PC-9 (cell line): ENCODE measurements at regions not wholly inside any gene's neighbourhood (a gene's known extent, or its start where the extent isn't known, plus 50 kb on each side); places are given as distances from the start of the nearest gene placed in this dataset.

Source experiments
- BruUV-seq: library from RNA; stranded (reverse); fragments of 400-500 nt; replicated peaks from 2 replicates; lab custom pipeline; 2021; lab: Mats Ljungman, UMichigan
- CTCF ChIA-PET: fragments of 300-600 bp; sonication (Branson Sonifier 250); formaldehyde crosslinking; loops from one replicate; lab custom pipeline; 2022; ENCODE audit warnings: antibody characterized with exemption; lab: Charles Lee
- POLR2A ChIA-PET: fragments of 300-600 bp; sonication (Branson Sonifier 250); formaldehyde crosslinking; loops from one replicate; lab custom pipeline; 2022; ENCODE audit warnings: antibody characterized with exemption; ENCODE audit not compliant: unreplicated experiment; lab: Charles Lee
- DNase-seq, 2 experiments: peaks; one replicate each; pipeline versions ENCODE4 v3.0.0 to v3.0.0-alpha.2; 2015 to 2022; ENCODE audit warnings: mixed read lengths in 1 of 2
- H2AFZ ChIP-seq: fragments of 200-600 bp; sonication (generic); 2 replicates; pipeline ENCODE4 v1.8.1; 2017; ENCODE audit warnings: antibody characterized with exemption
- H3F3A ChIP-seq: fragments of 200-600 bp; sonication (generic); 2 replicates; pipeline ENCODE4 v1.8.1; 2017; ENCODE audit warnings: antibody characterized with exemption, mild to moderate bottlenecking, low read depth; ENCODE audit not compliant: insufficient read depth
- H3K27ac ChIP-seq: fragments of 200-600 bp; sonication (generic); 2 replicates; pipeline ENCODE4 v1.6.1; 2016; ENCODE audit warnings: mixed run types
- H3K27me3 ChIP-seq: fragments of 200-600 bp; sonication (generic); 2 replicates; pipeline ENCODE4 v1.6.1; 2016; ENCODE audit warnings: low read depth, mixed run types; ENCODE audit not compliant: insufficient read depth
- H3K36me3 ChIP-seq: fragments of 200-600 bp; sonication (generic); 2 replicates; pipeline ENCODE4 v1.6.1; 2016; ENCODE audit warnings: low read depth, mixed run types
- H3K4me1 ChIP-seq: fragments of 200-600 bp; sonication (generic); replicated peaks from 2 replicates; pipeline ENCODE4 v1.6.1; 2016; ENCODE audit warnings: mixed run types; ENCODE audit not compliant: insufficient read depth
- H3K4me2 ChIP-seq: fragments of 200-600 bp; sonication (generic); 2 replicates; pipeline ENCODE4 v1.6.1; 2017; ENCODE audit warnings: mixed run types
- H3K4me3 ChIP-seq: fragments of 200-600 bp; sonication (generic); 2 replicates; pipeline ENCODE4 v1.6.1; 2016; ENCODE audit warnings: mixed run types
- H3K79me2 ChIP-seq: fragments of 200-600 bp; sonication (generic); 2 replicates; pipeline ENCODE4 v1.6.1; 2017; ENCODE audit warnings: low read depth, mixed run types
- H3K9me2 ChIP-seq: fragments of 200-600 bp; sonication (generic); 2 replicates; pipeline ENCODE4 v1.8.1; 2017; ENCODE audit warnings: mild to moderate bottlenecking; ENCODE audit not compliant: insufficient read depth
- H3K9me3 ChIP-seq: fragments of 200-600 bp; sonication (generic); 2 replicates; pipeline ENCODE4 v1.8.1; 2016; ENCODE audit warnings: low read depth; ENCODE audit not compliant: insufficient read depth
- H4K20me1 ChIP-seq: fragments of 200-600 bp; sonication (generic); 2 replicates; pipeline ENCODE4 v1.8.1; 2017; ENCODE audit not compliant: insufficient read depth
- CTCF ChIP-seq: fragments of 200-600 bp; sonication (generic); conservative IDR thresholded peaks from 2 replicates; pipeline ENCODE4 v1.6.1; 2017; ENCODE audit warnings: mixed run types, antibody characterized with exemption, mild to moderate bottlenecking, moderate library complexity
- EZH2 ChIP-seq: fragments of 200-600 bp; sonication (generic); IDR thresholded peaks from 2 replicates; pipeline ENCODE4 v1.8.0; 2017; ENCODE audit warnings: antibody characterized with exemption, low read depth
- intact Hi-C: fragments of 100-400 bp; cut with micrococcal nuclease; formaldehyde crosslinking; loops from one replicate; pipeline ENCODE4 v1.10.0; 2022; ENCODE audit not compliant: unreplicated experiment

- Histone ChIP-seq H3K4me3 (no peak overlapping the region), H3F3A (peaks cover 26% of the 10 kb centered on the region), H3K27ac (no peak overlapping the region), H3K79me2 (no peaks in the 10 kb centered on the region), H3K36me3 (no peaks in the 10 kb centered on the region), H3K4me1 (peaks cover 40% of the 10 kb centered on the region), H2AFZ (no peak overlapping the region), H3K4me2 (no peak overlapping the region), H3K9me2 (no peaks in the 10 kb centered on the region), H3K9me3 (no peaks in the 10 kb centered on the region), H3K27me3 (no peaks in the 10 kb centered on the region), H4K20me1 (no peaks in the 10 kb centered on the region)
- DNase-seq, result no peak
- POLR2A ChIA-PET, result no interaction called here
- no TSS peak for BruUV-seq
- intact Hi-C loops, result no loop called here
- no peak for TF ChIP-seq EZH2
- no peak for TF ChIP-seq CTCF
- CTCF ChIA-PET, result no interaction called here
Measured at GRCh38 chr1:116316373-116316772, 56.7 kb upstream of the ATP1A1 start.

- no peak for TF ChIP-seq CTCF
- TF ChIP-seq EZH2, result no peak
- Histone ChIP-seq H3K36me3 (no peaks in the 10 kb centered on the region), H3K9me2 (no peaks in the 10 kb centered on the region), H3K27ac (no peak overlapping the region), H3F3A (peaks cover 3% of the 10 kb centered on the region; the same call in 1 of the 2 replicates), H4K20me1 (no peaks in the 10 kb centered on the region), H2AFZ (no peak overlapping the region), H3K4me2 (no peak overlapping the region), H3K9me3 (no peaks in the 10 kb centered on the region), H3K4me1 (peaks cover 17% of the 10 kb centered on the region), H3K27me3 (no peaks in the 10 kb centered on the region), H3K4me3 (no peak overlapping the region), H3K79me2 (no peaks in the 10 kb centered on the region)
- no TSS peak for BruUV-seq
- CTCF ChIA-PET, result no interaction called here
- DNase-seq, result no peak
- POLR2A ChIA-PET, result interaction anchor here (0.6 kb wide), 1 partner anchor 1708 kb away, joined by 5 read pairs; no protein-coding TSS in a partner anchor
- intact Hi-C loops, result no loop called here
Measured at GRCh38 chr1:116318897-116319296, 54.1 kb upstream of the ATP1A1 start.

GRCh38 chr1:116320874-116321273 lies 52.2 kb upstream of the ATP1A1 start:
- Histone ChIP-seq H3K79me2 (no peaks in the 10 kb centered on the region), H3K4me1 (peaks cover 7% of the 10 kb centered on the region; the same call in 1 of the 2 replicates), H2AFZ (no peak overlapping the region), H3K9me2 (no peaks in the 10 kb centered on the region), H3K4me2 (no peak overlapping the region), H3K36me3 (no peaks in the 10 kb centered on the region), H3K4me3 (no peak overlapping the region), H3K27ac (no peak overlapping the region), H3K27me3 (no peaks in the 10 kb centered on the region), H3F3A (no peaks in the 10 kb centered on the region; the same call in 1 of the 2 replicates), H4K20me1 (no peaks in the 10 kb centered on the region), H3K9me3 (no peaks in the 10 kb centered on the region)
- intact Hi-C loops, result no loop called here
- TF ChIP-seq EZH2 (no peak), CTCF (no peak)
- no TSS peak for BruUV-seq
- DNase-seq, result no peak
- POLR2A ChIA-PET, result no interaction called here
- CTCF ChIA-PET, result interaction anchor here (0.5 kb wide), 2 partner anchors 28 to 663 kb away, joined by 5 to 10 read pairs; no protein-coding TSS in a partner anchor
